Fibroblast of the aortic adventitia (primary cell): ENCODE measurements at regions not wholly inside any gene's neighbourhood (a gene's known extent, or its start where the extent isn't known, plus 50 kb on each side); places are given as distances from the start of the nearest gene placed in this dataset.

Source experiments
- DNase-seq: peaks from one replicate; pipeline ENCODE4 v3.0.0-alpha.2; 2010; ENCODE audit warnings: low read depth
- H3K4me3 ChIP-seq: 2 replicates; pipeline ENCODE4 v1.5.1; 2011; ENCODE audit warnings: low read depth, mild to moderate bottlenecking, control low read depth, low read length, moderate library complexity
- TF ChIP-seq, protein P1 (sequence below): IDR thresholded peaks from 2 replicates; pipeline ENCODE4 v1.5.1; 2011; ENCODE audit warnings: mild to moderate bottlenecking, low read length, control low read depth, inconsistent platforms; ENCODE audit not compliant: insufficient read depth

DNA sequence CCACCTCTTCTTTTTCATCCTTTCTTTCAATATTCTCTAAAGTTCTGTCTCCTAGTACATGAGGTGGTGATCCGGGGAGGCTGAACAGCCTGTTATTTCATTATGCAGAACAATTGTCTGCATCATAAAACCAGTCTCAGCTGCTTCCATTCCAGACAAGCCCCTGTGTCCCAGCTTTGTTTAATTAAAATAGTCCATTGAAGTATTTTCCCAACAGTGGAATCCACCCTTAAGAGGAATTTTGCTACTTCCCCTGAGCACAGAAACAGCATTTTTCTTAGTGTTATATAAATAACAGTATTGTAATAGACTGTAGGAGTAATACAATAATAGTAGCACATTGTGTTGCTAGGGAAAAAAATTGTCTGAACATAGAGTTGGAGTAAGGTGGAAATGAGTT lies 395.4 kb upstream of the TCF4 start:
- no peak for DNase-seq
- TF ChIP-seq, protein P1, sequence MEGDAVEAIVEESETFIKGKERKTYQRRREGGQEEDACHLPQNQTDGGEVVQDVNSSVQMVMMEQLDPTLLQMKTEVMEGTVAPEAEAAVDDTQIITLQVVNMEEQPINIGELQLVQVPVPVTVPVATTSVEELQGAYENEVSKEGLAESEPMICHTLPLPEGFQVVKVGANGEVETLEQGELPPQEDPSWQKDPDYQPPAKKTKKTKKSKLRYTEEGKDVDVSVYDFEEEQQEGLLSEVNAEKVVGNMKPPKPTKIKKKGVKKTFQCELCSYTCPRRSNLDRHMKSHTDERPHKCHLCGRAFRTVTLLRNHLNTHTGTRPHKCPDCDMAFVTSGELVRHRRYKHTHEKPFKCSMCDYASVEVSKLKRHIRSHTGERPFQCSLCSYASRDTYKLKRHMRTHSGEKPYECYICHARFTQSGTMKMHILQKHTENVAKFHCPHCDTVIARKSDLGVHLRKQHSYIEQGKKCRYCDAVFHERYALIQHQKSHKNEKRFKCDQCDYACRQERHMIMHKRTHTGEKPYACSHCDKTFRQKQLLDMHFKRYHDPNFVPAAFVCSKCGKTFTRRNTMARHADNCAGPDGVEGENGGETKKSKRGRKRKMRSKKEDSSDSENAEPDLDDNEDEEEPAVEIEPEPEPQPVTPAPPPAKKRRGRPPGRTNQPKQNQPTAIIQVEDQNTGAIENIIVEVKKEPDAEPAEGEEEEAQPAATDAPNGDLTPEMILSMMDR = no peak
- no peak overlapping the region for H3K4me3 ChIP-seq

DNA sequence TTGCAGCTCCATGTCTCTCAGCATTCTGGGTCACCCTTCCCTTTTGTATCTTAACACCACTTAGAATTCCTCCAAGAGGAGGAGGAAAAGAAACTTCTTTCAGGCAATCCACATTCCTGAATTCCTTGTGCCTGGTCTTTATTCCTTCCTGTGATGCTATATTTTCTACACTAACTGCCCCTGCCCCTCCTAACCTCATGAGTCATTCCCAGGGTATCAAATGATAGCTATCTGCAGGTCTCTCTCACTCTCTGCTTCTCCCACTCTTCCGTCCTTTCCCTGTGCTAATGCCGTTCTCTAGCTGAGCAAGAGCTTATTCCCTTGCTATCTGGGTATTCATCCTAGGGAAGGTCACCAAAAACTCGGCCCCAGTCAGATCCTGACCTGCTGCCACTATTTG lies 395.0 kb upstream of the TCF4 start:
- TF ChIP-seq, protein P1 = no peak
- no peak for DNase-seq
- H3K4me3 ChIP-seq = no peak overlapping the region

DNA sequence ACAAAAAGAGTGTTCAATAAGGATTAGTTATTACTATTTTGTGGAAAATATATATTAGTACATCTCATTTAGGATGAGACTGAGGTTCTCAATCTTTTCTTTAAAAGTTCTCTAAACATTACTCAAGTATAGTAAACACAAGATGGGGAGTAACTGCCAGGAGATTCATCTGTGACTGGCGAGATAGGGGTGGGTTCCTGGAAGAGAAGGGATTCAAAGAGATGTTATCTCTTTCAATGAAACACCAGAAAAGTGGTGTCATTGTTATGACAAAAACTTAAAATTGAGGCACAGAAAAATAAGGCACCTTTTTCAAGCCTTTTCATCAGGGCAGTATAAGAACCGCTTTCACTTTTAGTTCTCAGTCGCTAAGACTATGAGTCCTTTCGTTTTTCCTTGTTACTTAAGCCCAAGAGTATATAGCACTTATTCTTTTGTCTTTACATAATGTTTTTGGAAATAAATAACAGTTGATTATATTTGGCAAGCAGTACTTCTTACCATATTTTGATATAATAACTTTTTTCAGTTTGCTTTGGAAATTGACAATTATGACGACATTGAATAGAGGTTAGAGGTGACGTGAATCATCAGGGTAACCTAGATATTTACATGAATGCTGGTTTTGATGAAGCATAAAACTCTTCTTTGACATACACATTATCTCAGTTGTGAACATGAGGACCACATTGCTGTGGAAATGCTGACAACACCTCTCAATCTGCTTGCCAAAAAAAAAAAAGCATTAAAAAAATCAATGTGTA lies 393.9 kb upstream of the TCF4 start:
- no peak for DNase-seq
- H3K4me3 ChIP-seq = no peak overlapping the region
- TF ChIP-seq, protein P1 = no peak

DNA sequence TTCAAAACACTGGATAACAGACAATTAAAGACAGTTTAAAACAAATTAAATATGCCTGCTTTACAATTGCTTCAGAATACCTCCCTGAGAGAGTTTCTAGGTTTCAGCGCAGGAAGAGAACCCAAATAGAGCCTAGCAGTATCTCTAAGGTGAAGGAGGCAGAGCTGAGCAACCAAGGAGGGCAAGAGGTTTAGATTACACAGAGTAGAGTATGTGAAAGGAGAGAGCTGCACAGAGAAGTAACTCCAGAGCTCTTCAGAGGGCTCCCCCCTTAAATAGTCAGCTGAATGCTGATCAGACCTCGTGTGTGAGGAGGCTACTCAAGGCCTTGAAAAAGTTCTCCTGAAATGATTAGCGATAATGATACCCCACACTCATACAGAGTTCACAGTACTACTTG lies 386.5 kb upstream of the TCF4 start:
- TF ChIP-seq, protein P1 = no peak
- no peak overlapping the region for H3K4me3 ChIP-seq
- no peak for DNase-seq

DNA sequence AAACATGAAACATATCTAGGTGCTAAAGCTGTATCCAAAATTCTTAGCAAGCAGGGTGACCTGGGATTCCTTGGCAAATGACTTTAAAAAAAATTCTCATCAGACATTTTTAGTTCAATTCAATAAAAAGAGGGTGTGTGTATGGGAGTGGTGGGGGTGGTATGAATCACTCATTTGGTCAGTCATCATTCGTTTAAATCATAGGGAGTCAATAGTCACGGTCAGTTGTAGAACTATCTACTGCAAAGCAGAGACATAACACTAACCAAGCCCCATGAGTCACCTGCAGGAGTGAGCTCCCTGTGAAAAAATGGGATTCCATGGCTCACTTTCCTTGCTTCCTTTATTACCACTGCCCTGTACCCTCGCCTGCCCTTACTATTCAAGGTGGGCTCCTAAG lies 380.6 kb upstream of the TCF4 start:
- TF ChIP-seq, protein P1 = no peak
- H3K4me3 ChIP-seq = no peak overlapping the region
- DNase-seq = no peak

DNA sequence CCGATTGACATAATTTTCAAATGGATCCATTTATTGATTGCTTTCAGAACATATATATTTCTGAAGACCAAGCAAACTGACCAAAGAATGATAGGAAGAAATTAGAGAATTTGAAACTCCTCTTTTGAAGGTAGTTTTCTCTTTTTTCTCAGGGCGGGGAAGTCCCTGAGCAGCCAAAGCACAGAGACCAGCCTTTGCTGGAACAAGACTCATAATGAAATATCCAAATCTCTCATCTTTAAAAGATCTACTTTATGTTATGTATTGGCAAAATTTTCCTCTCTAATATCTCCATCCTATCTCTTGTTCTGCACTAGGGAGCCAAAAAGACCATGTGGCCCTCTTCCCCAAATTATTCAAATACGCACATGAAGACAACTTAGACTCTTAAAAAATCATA lies 379.0 kb upstream of the TCF4 start:
- no peak overlapping the region for H3K4me3 ChIP-seq
- DNase-seq = no peak
- TF ChIP-seq, protein P1 = no peak

DNA sequence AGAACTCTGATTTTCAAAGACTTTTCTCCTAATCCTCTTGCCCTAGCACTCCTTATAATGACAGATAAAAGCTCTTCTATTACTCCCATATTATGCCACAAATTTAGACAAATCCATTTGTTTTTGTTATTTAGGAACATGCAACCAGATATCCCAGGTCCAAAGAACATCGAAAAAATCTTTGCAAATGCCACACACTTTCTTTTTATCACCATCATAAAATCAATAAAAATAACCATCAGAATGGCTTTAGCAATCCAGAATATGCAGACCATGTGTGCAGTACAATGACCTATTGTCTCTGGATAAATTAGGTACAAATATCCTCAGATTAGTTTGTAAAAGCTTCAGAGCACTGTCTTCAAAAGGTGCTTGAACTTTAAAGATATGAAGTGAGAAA lies 376.2 kb upstream of the TCF4 start:
- DNase-seq = no peak
- H3K4me3 ChIP-seq = no peak overlapping the region
- TF ChIP-seq, protein P1 = no peak
